GM23248 (cell line): ENCODE measurements at regions not wholly inside any gene's neighbourhood (a gene's known extent, or its start where the extent isn't known, plus 50 kb on each side); places are given as distances from the start of the nearest gene placed in this dataset.

Experiments
- DNase-seq: peaks from one replicate; pipeline ENCODE4 v3.0.0-alpha.2; 2015
- H2AFZ ChIP-seq: fragments of 200-600 bp; sonication (generic); 2 replicates; pipeline ENCODE4 v1.6.1; 2016; ENCODE audit warnings: antibody characterized with exemption
- H3F3A ChIP-seq: fragments of 200-600 bp; sonication (generic); 2 replicates; pipeline ENCODE4 v1.6.1; 2016; ENCODE audit warnings: mild to moderate bottlenecking, antibody characterized with exemption, mixed run types; ENCODE audit not compliant: insufficient read depth
- H3K27ac ChIP-seq: fragments of 200-600 bp; sonication (generic); 2 replicates; pipeline ENCODE4 v1.5.1; 2016; ENCODE audit warnings: mild to moderate bottlenecking
- H3K27me3 ChIP-seq: fragments of 200-600 bp; sonication (generic); replicated peaks from 2 replicates; pipeline ENCODE4 v1.6.1; 2016; ENCODE audit warnings: mild to moderate bottlenecking; ENCODE audit not compliant: insufficient read depth
- H3K36me3 ChIP-seq: fragments of 200-600 bp; sonication (generic); 2 replicates; pipeline ENCODE4 v1.6.1; 2016; ENCODE audit warnings: low read depth, mild to moderate bottlenecking
- H3K4me1 ChIP-seq: fragments of 200-600 bp; sonication (generic); 2 replicates; pipeline ENCODE4 v1.6.1; 2016; ENCODE audit warnings: mild to moderate bottlenecking; ENCODE audit not compliant: insufficient read depth
- H3K4me2 ChIP-seq: fragments of 200-600 bp; sonication (generic); one replicate; pipeline ENCODE4 v1.6.1; 2016; ENCODE audit warnings: mild to moderate bottlenecking; ENCODE audit not compliant: unreplicated experiment
- H3K4me3 ChIP-seq: fragments of 200-600 bp; sonication (generic); 2 replicates; pipeline ENCODE4 v1.5.1; 2016; ENCODE audit warnings: mild to moderate bottlenecking
- H3K79me2 ChIP-seq: fragments of 200-600 bp; sonication (generic); 2 replicates; pipeline ENCODE4 v1.6.1; 2016; ENCODE audit warnings: mild to moderate bottlenecking; ENCODE audit not compliant: insufficient read depth
- H3K9ac ChIP-seq: fragments of 200-600 bp; sonication (generic); 2 replicates; pipeline ENCODE4 v1.6.1; 2016; ENCODE audit warnings: mild to moderate bottlenecking
- H3K9me2 ChIP-seq: fragments of 200-600 bp; sonication (generic); 2 replicates; pipeline ENCODE4 v1.6.1; 2016; ENCODE audit warnings: mixed run types, mild to moderate bottlenecking, moderate library complexity; ENCODE audit not compliant: insufficient read depth
- H3K9me3 ChIP-seq: fragments of 200-600 bp; sonication (generic); one replicate; pipeline ENCODE4 v1.6.1; 2017; ENCODE audit warnings: low read depth
- H4K20me1 ChIP-seq: fragments of 200-600 bp; sonication (generic); 2 replicates; pipeline ENCODE4 v1.6.0; 2016; ENCODE audit not compliant: insufficient read depth
- EZH2 ChIP-seq: fragments of 200-600 bp; sonication (generic); IDR thresholded peaks from 2 replicates; pipeline ENCODE4 v1.6.1; 2018; ENCODE audit warnings: antibody characterized with exemption, mild to moderate bottlenecking; ENCODE audit not compliant: insufficient read depth, poor library complexity, severe bottlenecking
- EZH2phosphoT487 ChIP-seq: fragments of 200-600 bp; sonication (generic); IDR thresholded peaks from 2 replicates; pipeline ENCODE4 v1.6.1; 2018; ENCODE audit warnings: antibody characterized with exemption, moderate library complexity, mild to moderate bottlenecking, low read depth; ENCODE audit not compliant: insufficient read depth
- WGBS, 2 experiments: methylation state at CpG; one replicate each; pipeline ENCODE4 v1.1.6; 2015 to 2017; ENCODE audit warnings: low lambda C conversion rate in 2 of 2, low coverage in 1 of 2; ENCODE audit errors: missing lambda C conversion rate in 2 of 2; 5-methylcytosine and 5-hydroxymethylcytosine counted together
- in situ Hi-C: fragments of 300-500 bp; cut with MboI; formaldehyde crosslinking; loops from 2 replicates; pipeline ENCODE4 v1.15.0; 2020

DNA sequence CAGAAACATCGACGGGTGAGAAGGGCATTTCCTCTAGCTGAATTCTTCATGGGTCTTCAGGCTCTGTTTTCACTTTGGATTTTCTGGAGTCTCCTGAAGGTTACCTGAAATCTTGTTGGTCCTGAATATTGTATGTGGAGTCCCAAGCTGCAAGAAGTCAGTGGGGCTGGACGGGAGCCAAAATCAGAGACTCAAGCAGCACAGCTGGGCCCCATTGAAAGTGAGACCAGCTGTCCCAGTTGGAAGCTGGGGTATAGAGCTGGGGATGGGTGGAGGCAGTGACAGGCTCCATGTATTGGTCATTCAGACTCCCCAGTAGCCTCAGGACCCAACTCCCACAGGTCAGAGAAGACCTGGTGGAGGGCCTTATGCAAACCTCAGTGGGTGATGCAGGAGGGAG is 111.3 kb upstream of the MLN start:
- Histone ChIP-seq H3K9me2 (no peaks in the 10 kb centered on the region), H3K27ac (no peak overlapping the region), H2AFZ (no peak overlapping the region), H3F3A (no peaks in the 10 kb centered on the region), H3K4me3 (no peak overlapping the region), H4K20me1 (no peaks in the 10 kb centered on the region), H3K36me3 (no peaks in the 10 kb centered on the region), H3K4me2 (no peak overlapping the region), H3K9me3 (no peaks in the 10 kb centered on the region), H3K79me2 (no peaks in the 10 kb centered on the region), H3K9ac (no peak overlapping the region), H3K27me3 (0 out of 2 replicates have a peak, but pooled peaks cover 6% of the 10 kb centered on the region), H3K4me1 (no peaks in the 10 kb centered on the region)
- 69 to 76% methylated on average over 3 of the region's 3 CpGs for WGBS, 2 experiments
- in situ Hi-C loops, result no loop called here
- peak; percentile 13 for DNase-seq
- TF ChIP-seq EZH2phosphoT487 (no peak), EZH2 (no peak)

DNA sequence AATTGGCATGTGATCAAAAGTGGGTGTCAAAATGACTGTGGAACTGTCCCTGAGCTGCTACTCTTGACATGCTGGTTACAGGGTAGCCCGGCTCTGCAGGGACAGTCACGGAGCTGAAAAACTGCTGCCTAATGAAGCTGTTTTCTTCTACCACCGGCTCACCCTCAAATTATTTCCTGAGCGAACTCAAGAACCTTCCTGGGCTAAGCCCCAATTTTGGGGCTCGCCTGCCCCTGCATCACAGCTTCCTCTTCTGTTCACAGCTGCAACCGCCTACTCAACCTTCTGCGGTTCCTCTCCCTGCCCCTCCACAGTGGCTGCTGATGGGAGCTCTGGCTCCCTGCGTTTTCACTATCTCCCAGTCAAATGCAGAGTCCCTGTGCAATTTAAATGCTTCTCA is 110.8 kb upstream of the MLN start:
- 70 to 74% methylated on average over 8 of the region's 8 CpGs for WGBS, 2 experiments
- Histone ChIP-seq H3K79me2 (no peaks in the 10 kb centered on the region), H3K9me3 (no peaks in the 10 kb centered on the region), H3K4me3 (no peak overlapping the region), H3K4me1 (no peaks in the 10 kb centered on the region), H3K27ac (no peak overlapping the region), H3K4me2 (no peak overlapping the region), H3K27me3 (0 out of 2 replicates have a peak, but pooled peaks cover 6% of the 10 kb centered on the region), H3K9ac (no peak overlapping the region), H3F3A (no peaks in the 10 kb centered on the region), H2AFZ (no peak overlapping the region), H3K36me3 (no peaks in the 10 kb centered on the region), H3K9me2 (no peaks in the 10 kb centered on the region), H4K20me1 (no peaks in the 10 kb centered on the region)
- in situ Hi-C loops, result no loop called here
- DNase-seq, result no peak
- TF ChIP-seq EZH2 (no peak), EZH2phosphoT487 (no peak)

- no peak for DNase-seq
- Histone ChIP-seq H3K9me2 (no peaks in the 10 kb centered on the region), H3K4me2 (no peak overlapping the region), H2AFZ (no peak overlapping the region), H4K20me1 (no peaks in the 10 kb centered on the region), H3K4me3 (no peak overlapping the region), H3K27me3 (0 out of 2 replicates have a peak, but pooled peaks cover 6% of the 10 kb centered on the region), H3K79me2 (no peaks in the 10 kb centered on the region), H3K9me3 (no peaks in the 10 kb centered on the region), H3K9ac (no peak overlapping the region), H3F3A (no peaks in the 10 kb centered on the region), H3K4me1 (no peaks in the 10 kb centered on the region), H3K36me3 (no peaks in the 10 kb centered on the region), H3K27ac (no peak overlapping the region)
- no peak for TF ChIP-seq EZH2
- no peak for TF ChIP-seq EZH2phosphoT487
- WGBS, 2 experiments, result 11 to 27% methylated on average over 1 of the region's 1 CpG
- in situ Hi-C loops, result no loop called here
Measured at GRCh38 chr6:33912195-33912594, 108.4 kb upstream of the MLN start.

DNA sequence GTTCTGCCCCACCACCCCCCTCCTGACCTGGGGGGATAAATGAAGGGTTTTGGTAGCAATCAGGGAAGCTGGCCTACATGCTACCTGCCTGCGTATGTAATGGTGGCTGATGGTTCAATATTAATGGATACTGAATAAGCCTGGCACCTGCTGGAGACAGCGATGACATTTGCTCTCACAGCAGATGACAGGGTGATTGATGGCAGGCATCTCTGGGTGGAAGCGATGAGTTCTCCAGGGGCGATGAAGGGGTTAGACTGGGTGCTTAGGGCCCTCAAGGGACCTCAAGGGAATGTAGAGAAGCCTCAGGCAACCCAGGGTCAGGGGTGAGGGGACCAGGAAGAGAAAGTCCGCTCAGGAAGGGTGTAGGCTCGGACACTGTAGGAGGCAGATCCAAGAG is 107.7 kb upstream of the MLN start:
- Histone ChIP-seq H3K9me3 (no peaks in the 10 kb centered on the region), H4K20me1 (no peaks in the 10 kb centered on the region), H3K27ac (no peak overlapping the region), H3F3A (no peaks in the 10 kb centered on the region), H3K27me3 (0 out of 2 replicates have a peak, but pooled peaks cover 6% of the 10 kb centered on the region), H3K79me2 (no peaks in the 10 kb centered on the region), H3K4me2 (no peak overlapping the region), H3K36me3 (no peaks in the 10 kb centered on the region), H3K4me3 (no peak overlapping the region), H3K4me1 (no peaks in the 10 kb centered on the region), H3K9me2 (no peaks in the 10 kb centered on the region), H2AFZ (no peak overlapping the region), H3K9ac (no peak overlapping the region)
- in situ Hi-C loops, result no loop called here
- 86 to 92% methylated on average over 6 of the region's 6 CpGs for WGBS, 2 experiments
- TF ChIP-seq EZH2phosphoT487 (no peak), EZH2 (no peak)
- DNase-seq, result no peak

GRCh38 chr6:33910594-33910993 is 106.8 kb upstream of the MLN start:
- Histone ChIP-seq H3K9me2 (no peaks in the 10 kb centered on the region), H3K9me3 (no peaks in the 10 kb centered on the region), H3K4me3 (no peak overlapping the region), H4K20me1 (no peaks in the 10 kb centered on the region), H3K4me2 (no peak overlapping the region), H3K9ac (no peak overlapping the region), H3K27ac (no peak overlapping the region), H3K79me2 (no peaks in the 10 kb centered on the region), H2AFZ (no peak overlapping the region), H3F3A (no peaks in the 10 kb centered on the region), H3K36me3 (no peaks in the 10 kb centered on the region), H3K27me3 (0 out of 2 replicates have a peak, but pooled peaks cover 6% of the 10 kb centered on the region), H3K4me1 (no peaks in the 10 kb centered on the region)
- in situ Hi-C loops, result no loop called here
- no peak for DNase-seq
- TF ChIP-seq EZH2 (no peak), EZH2phosphoT487 (no peak)
- 77 to 82% methylated on average over 5 of the region's 5 CpGs for WGBS, 2 experiments
